MM.1S (cell line): ENCODE measurements at regions not wholly inside any gene's neighbourhood (a gene's known extent, or its start where the extent isn't known, plus 50 kb on each side); places are given as distances from the start of the nearest gene placed in this dataset.

Experiments used
- DNase-seq: peaks from one replicate; pipeline ENCODE4 v3.0.0-alpha.2; 2015
- H2AFZ ChIP-seq: fragments of 300-600 bp; sonication (generic); 2 replicates; pipeline ENCODE4 v1.6.0; 2016; ENCODE audit warnings: antibody characterized with exemption, low read length
- H3F3A ChIP-seq: fragments of 300-600 bp; sonication (generic); 2 replicates; pipeline ENCODE4 v1.6.1; 2016; ENCODE audit warnings: mild to moderate bottlenecking, antibody characterized with exemption, low read length, moderate library complexity, mixed read lengths; ENCODE audit not compliant: insufficient read depth
- H3K27ac ChIP-seq: fragments of 300-600 bp; sonication (generic); 2 replicates; pipeline ENCODE4 v1.5.1; 2016; ENCODE audit warnings: mild to moderate bottlenecking, low read length
- H3K27me3 ChIP-seq: fragments of 300-600 bp; sonication (generic); replicated peaks from 2 replicates; pipeline ENCODE4 v1.6.0; 2016; ENCODE audit warnings: low read length; ENCODE audit not compliant: insufficient read depth
- H3K36me3 ChIP-seq: fragments of 300-600 bp; sonication (generic); replicated peaks from 2 replicates; pipeline ENCODE4 v1.6.1; 2016; ENCODE audit warnings: mild to moderate bottlenecking, low read length, mixed read lengths; ENCODE audit not compliant: insufficient read depth
- H3K4me1 ChIP-seq: fragments of 300-600 bp; sonication (generic); 2 replicates; pipeline ENCODE4 v1.6.1; 2016; ENCODE audit warnings: low read length, mixed read lengths
- H3K4me2 ChIP-seq: fragments of 300-600 bp; sonication (generic); 2 replicates; pipeline ENCODE4 v1.6.0; 2016; ENCODE audit warnings: low read depth, low read length
- H3K4me3 ChIP-seq: fragments of 300-600 bp; sonication (generic); 2 replicates; pipeline ENCODE4 v1.5.1; 2016; ENCODE audit warnings: low read length, mixed read lengths
- H3K79me2 ChIP-seq: fragments of 300-600 bp; sonication (generic); 2 replicates; pipeline ENCODE4 v1.6.1; 2016; ENCODE audit warnings: mixed run types, low read length, mixed read lengths
- H3K9ac ChIP-seq: fragments of 300-600 bp; sonication (generic); 2 replicates; pipeline ENCODE4 v1.6.1; 2016; ENCODE audit warnings: low read length, mixed read lengths
- H3K9me2 ChIP-seq: fragments of 300-600 bp; sonication (generic); replicated peaks from 2 replicates; pipeline ENCODE4 v1.6.1; 2016; ENCODE audit warnings: mild to moderate bottlenecking, low read length, mixed read lengths; ENCODE audit not compliant: insufficient read depth
- H3K9me3 ChIP-seq: fragments of 300-600 bp; sonication (generic); replicated peaks from 2 replicates; pipeline ENCODE4 v1.6.1; 2016; ENCODE audit warnings: mild to moderate bottlenecking, low read length, mixed read lengths; ENCODE audit not compliant: insufficient read depth
- H4K20me1 ChIP-seq: fragments of 300-600 bp; sonication (generic); 2 replicates; pipeline ENCODE4 v1.6.1; 2016; ENCODE audit warnings: mild to moderate bottlenecking, low read length, moderate library complexity, mixed read lengths; ENCODE audit not compliant: insufficient read depth
- EZH2 ChIP-seq: fragments of 300-600 bp; sonication (generic); optimal IDR thresholded peaks from 2 replicates; pipeline ENCODE3; 2017; ENCODE audit warnings: low read depth, mild to moderate bottlenecking, antibody characterized with exemption, low read length, mixed read lengths
- EZH2phosphoT487 ChIP-seq: fragments of 300-600 bp; sonication (generic); IDR thresholded peaks from 2 replicates; pipeline ENCODE4 v1.6.1; 2018; ENCODE audit warnings: antibody characterized with exemption, low read length
- TF ChIP-seq, protein P1 (sequence below): fragments of 300-600 bp; sonication (generic); IDR thresholded peaks from 2 replicates; pipeline ENCODE4 v1.5.1; 2016; ENCODE audit warnings: antibody characterized with exemption, low read length, mixed read lengths

GRCh38 chr5:9715891-9716335 is 85.8 kb upstream of the TAS2R1 start:
- Histone ChIP-seq H3K9ac (no peak overlapping the region), H3K4me3 (no peak overlapping the region), H3K4me2 (no peak overlapping the region), H3K9me3 (no peaks in the 10 kb centered on the region), H3K79me2 (no peaks in the 10 kb centered on the region), H3F3A (no peaks in the 10 kb centered on the region), H4K20me1 (no peaks in the 10 kb centered on the region), H3K36me3 (no peaks in the 10 kb centered on the region), H2AFZ (no peak overlapping the region), H3K4me1 (no peaks in the 10 kb centered on the region), H3K9me2 (no peaks in the 10 kb centered on the region), H3K27ac (no peak overlapping the region), H3K27me3 (no peaks in the 10 kb centered on the region)
- TF ChIP-seq, protein P1, sequence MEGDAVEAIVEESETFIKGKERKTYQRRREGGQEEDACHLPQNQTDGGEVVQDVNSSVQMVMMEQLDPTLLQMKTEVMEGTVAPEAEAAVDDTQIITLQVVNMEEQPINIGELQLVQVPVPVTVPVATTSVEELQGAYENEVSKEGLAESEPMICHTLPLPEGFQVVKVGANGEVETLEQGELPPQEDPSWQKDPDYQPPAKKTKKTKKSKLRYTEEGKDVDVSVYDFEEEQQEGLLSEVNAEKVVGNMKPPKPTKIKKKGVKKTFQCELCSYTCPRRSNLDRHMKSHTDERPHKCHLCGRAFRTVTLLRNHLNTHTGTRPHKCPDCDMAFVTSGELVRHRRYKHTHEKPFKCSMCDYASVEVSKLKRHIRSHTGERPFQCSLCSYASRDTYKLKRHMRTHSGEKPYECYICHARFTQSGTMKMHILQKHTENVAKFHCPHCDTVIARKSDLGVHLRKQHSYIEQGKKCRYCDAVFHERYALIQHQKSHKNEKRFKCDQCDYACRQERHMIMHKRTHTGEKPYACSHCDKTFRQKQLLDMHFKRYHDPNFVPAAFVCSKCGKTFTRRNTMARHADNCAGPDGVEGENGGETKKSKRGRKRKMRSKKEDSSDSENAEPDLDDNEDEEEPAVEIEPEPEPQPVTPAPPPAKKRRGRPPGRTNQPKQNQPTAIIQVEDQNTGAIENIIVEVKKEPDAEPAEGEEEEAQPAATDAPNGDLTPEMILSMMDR, result no peak
- TF ChIP-seq EZH2phosphoT487 (no peak), EZH2 (no peak)
- no peak for DNase-seq

- H2AFZ ChIP-seq, result no peak overlapping the region
These were observed 83.9 kb upstream of the TAS2R1 start for GRCh38 chr5:9713959-9714586.

DNA sequence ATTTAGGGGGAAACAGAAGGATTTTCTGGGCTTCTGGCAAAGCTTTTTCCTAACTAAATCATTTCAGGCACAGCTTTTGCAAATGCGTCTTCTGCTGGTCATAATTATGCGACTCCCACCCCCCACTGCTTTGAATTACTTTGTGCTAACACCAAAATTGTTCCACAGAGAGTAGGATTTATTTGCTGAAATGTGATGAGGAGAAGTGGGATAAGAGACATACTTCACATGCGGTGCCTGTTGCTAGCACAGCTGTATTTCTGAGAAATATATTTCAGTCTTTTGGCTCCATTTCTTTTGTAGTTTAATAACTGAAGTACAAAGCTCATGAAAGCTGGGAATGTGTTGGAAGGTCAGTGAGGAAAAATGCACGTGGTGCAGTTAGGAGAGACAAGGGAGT is 83.2 kb upstream of the TAS2R1 start:
- Histone ChIP-seq H3K4me1 (no peaks in the 10 kb centered on the region), H3K4me2 (no peak overlapping the region), H3K79me2 (no peaks in the 10 kb centered on the region), H3K36me3 (no peaks in the 10 kb centered on the region), H3K27me3 (no peaks in the 10 kb centered on the region), H4K20me1 (no peaks in the 10 kb centered on the region), H2AFZ (no peak overlapping the region), H3K9ac (no peak overlapping the region), H3K27ac (no peak overlapping the region), H3K9me3 (no peaks in the 10 kb centered on the region), H3K9me2 (no peaks in the 10 kb centered on the region), H3F3A (no peaks in the 10 kb centered on the region), H3K4me3 (no peak overlapping the region)
- no peak for DNase-seq
- TF ChIP-seq EZH2, result no peak
- TF ChIP-seq, protein P1, result no peak
- no peak for TF ChIP-seq EZH2phosphoT487

More at GRCh38 chr5:9713959-9714586, 83.9 kb upstream of the TAS2R1 start:
- no peak overlapping the region for H3K4me2 ChIP-seq
- TF ChIP-seq, protein P1, result no peak
- no peak for TF ChIP-seq EZH2
- TF ChIP-seq EZH2phosphoT487, result no peak
- no peaks in the 10 kb centered on the region for H3K79me2 ChIP-seq
- no peak for DNase-seq
- H4K20me1 ChIP-seq, result no peaks in the 10 kb centered on the region
- no peak overlapping the region for H3K27ac ChIP-seq
- no peaks in the 10 kb centered on the region for H3K9me3 ChIP-seq
- H3K36me3 ChIP-seq, result no peaks in the 10 kb centered on the region
- H3K9me2 ChIP-seq, result no peaks in the 10 kb centered on the region
- H3K4me3 ChIP-seq, result no peak overlapping the region
- H3K4me1 ChIP-seq, result no peaks in the 10 kb centered on the region
- H3K9ac ChIP-seq, result no peak overlapping the region
- no peaks in the 10 kb centered on the region for H3F3A ChIP-seq
- H3K27me3 ChIP-seq, result no peaks in the 10 kb centered on the region
